ENCODE measurements at regions not wholly inside any gene's neighbourhood (a gene's known extent, or its start where the extent isn't known, plus 50 kb on each side); places are given as distances from the start of the nearest gene placed in this dataset.

GRCh38 chr1:106798991-106799390, 257.5 kb upstream of the PRMT6 start:
- intact Hi-C loops (cut with micrococcal nuclease) = no loop called here

- intact Hi-C loops (cut with micrococcal nuclease) = no loop called here
These were observed 254.3 kb upstream of the PRMT6 start for GRCh38 chr1:106802181-106802580.

GRCh38 chr1:106814418-106814817, 242.1 kb upstream of the PRMT6 start:
- intact Hi-C loops (cut with micrococcal nuclease) = no loop called here

GRCh38 chr1:106817575-106817974, 238.9 kb upstream of the PRMT6 start:
- intact Hi-C loops (cut with micrococcal nuclease) = no loop called here

- intact Hi-C loops (cut with micrococcal nuclease) = no loop called here
These were observed 225.0 kb upstream of the PRMT6 start for GRCh38 chr1:106831511-106831910.

GRCh38 chr1:106836708-106837107, 219.8 kb upstream of the PRMT6 start:
- intact Hi-C loops (cut with micrococcal nuclease) = no loop called here

GRCh38 chr1:106843518-106843917, 213.0 kb upstream of the PRMT6 start:
- intact Hi-C loops (cut with micrococcal nuclease) = no loop called here

GRCh38 chr1:106846656-106847055, 209.8 kb upstream of the PRMT6 start:
- intact Hi-C loops (cut with micrococcal nuclease) = no loop called here

GRCh38 chr1:106861110-106861509, 195.4 kb upstream of the PRMT6 start:
- intact Hi-C loops (cut with micrococcal nuclease) = no loop called here

GRCh38 chr1:106868828-106869227, 187.6 kb upstream of the PRMT6 start:
- intact Hi-C loops (cut with micrococcal nuclease) = no loop called here

- intact Hi-C loops (cut with micrococcal nuclease) = no loop called here
These were observed 180.9 kb upstream of the PRMT6 start for GRCh38 chr1:106875622-106876021.

GRCh38 chr1:106876384-106876783, 180.1 kb upstream of the PRMT6 start:
- intact Hi-C loops (cut with micrococcal nuclease) = no loop called here

GRCh38 chr1:106879538-106879937, 176.9 kb upstream of the PRMT6 start:
- intact Hi-C loops (cut with micrococcal nuclease) = no loop called here

- intact Hi-C loops (cut with micrococcal nuclease) = no loop called here
These were observed 176.2 kb upstream of the PRMT6 start for GRCh38 chr1:106880226-106880625.

GRCh38 chr1:106883208-106883607, 173.3 kb upstream of the PRMT6 start:
- intact Hi-C loops (cut with micrococcal nuclease) = no loop called here

- intact Hi-C loops (cut with micrococcal nuclease) = no loop called here
These were observed 167.4 kb upstream of the PRMT6 start for GRCh38 chr1:106889059-106889458.

GRCh38 chr1:106889583-106889982, 166.9 kb upstream of the PRMT6 start:
- intact Hi-C loops (cut with micrococcal nuclease) = no loop called here

- intact Hi-C loops (cut with micrococcal nuclease) = no loop called here
These were observed 158.5 kb upstream of the PRMT6 start for GRCh38 chr1:106897976-106898375.

- intact Hi-C loops (cut with micrococcal nuclease) = no loop called here
These were observed 156.8 kb upstream of the PRMT6 start for GRCh38 chr1:106899644-106900043.

- intact Hi-C loops (cut with micrococcal nuclease) = no loop called here
These were observed 148.7 kb upstream of the PRMT6 start for GRCh38 chr1:106907795-106908194.

- intact Hi-C loops (cut with micrococcal nuclease) = no loop called here
These were observed 147.8 kb upstream of the PRMT6 start for GRCh38 chr1:106908689-106909088.

- intact Hi-C loops (cut with micrococcal nuclease) = no loop called here
These were observed 145.7 kb upstream of the PRMT6 start for GRCh38 chr1:106910798-106911197.

- intact Hi-C loops (cut with micrococcal nuclease) = no loop called here
These were observed 144.3 kb upstream of the PRMT6 start for GRCh38 chr1:106912131-106912530.

- intact Hi-C loops (cut with micrococcal nuclease) = no loop called here
These were observed 135.3 kb upstream of the PRMT6 start for GRCh38 chr1:106921186-106921585.
